ENCODE measurements at regions not wholly inside any gene's neighbourhood (a gene's known extent, or its start where the extent isn't known, plus 50 kb on each side); places are given as distances from the start of the nearest gene placed in this dataset.

DNA sequence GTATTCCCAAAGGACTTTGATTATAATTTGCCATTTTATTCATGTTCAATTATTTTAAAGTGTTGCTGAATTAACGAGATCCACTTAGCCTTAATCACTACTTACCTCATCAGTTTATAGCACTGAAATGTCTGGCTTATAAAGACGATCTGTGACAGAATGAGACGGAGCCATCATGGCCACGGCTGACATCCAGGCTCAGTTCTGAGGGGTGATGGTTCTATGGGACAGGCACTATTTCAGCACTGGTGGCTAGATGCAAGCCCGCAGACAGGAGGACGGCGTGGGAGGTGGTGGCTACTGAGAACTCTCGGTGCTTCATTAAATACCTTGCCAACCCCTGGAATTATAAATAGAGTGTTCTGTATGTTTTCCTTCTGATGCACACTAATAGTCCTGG is 1084.2 kb upstream of the TENM3 start:
- TF ChIP-seq YY1 (IDR thresholded peaks at IDR 0.05; ENCODE audit: insufficient read depth, insufficient read length) = no peak
- no peak for TF ChIP-seq ZNF274 (IDR thresholded peaks at IDR 0.05; ENCODE audit: low read depth, low read length)

Measured in NT2/D1 (cell line).